ENCODE measurements at regions not wholly inside any gene's neighbourhood (a gene's known extent, or its start where the extent isn't known, plus 50 kb on each side); places are given as distances from the start of the nearest gene placed in this dataset.

GRCh38 chr9:117796681-117797080, 92.5 kb downstream of the TLR4 start:
- ATAC-seq (ENCODE audit: low read depth in 2 of 2) = no peak
- H3K9me3 Mint-ChIP-seq = peaks cover 0 to 9% (median 3%) of the 10 kb centered on the region in 7 donors

GRCh38 chr9:117800389-117800788, 96.2 kb downstream of the TLR4 start:
- H3K9me3 Mint-ChIP-seq = peaks cover 0 to 8% (median 2%) of the 10 kb centered on the region in 7 donors
- no peaks in the 10 kb centered on the region for H3K4me1 ChIP-seq (ENCODE audit: control insufficient read depth, insufficient read depth, low read length, poor library complexity, severe bottlenecking)
- no peak overlapping the region for H3K27ac ChIP-seq (ENCODE audit: insufficient read depth, low read length, poor library complexity, severe bottlenecking)
- no peak for DNase-seq
- H3K4me3 ChIP-seq (ENCODE audit: low read depth, low read length) = no peak overlapping the region
- H3K4me3 Mint-ChIP-seq = no peak overlapping the region
- no peak for ATAC-seq (ENCODE audit: low read depth in 2 of 2)
- no peaks in the 10 kb centered on the region for H3K27me3 ChIP-seq (ENCODE audit: control insufficient read depth, insufficient read depth, low read length)
- no peak overlapping the region for H3K27ac Mint-ChIP-seq
- no peaks in the 10 kb centered on the region for H3K36me3 Mint-ChIP-seq
- no peaks in the 10 kb centered on the region for H3K9me3 ChIP-seq (ENCODE audit: control insufficient read depth in 2 of 2, low read length in 2 of 2)
- no peaks in the 10 kb centered on the region for H3K4me1 Mint-ChIP-seq
- no peaks in the 10 kb centered on the region for H3K27me3 Mint-ChIP-seq
- H3K36me3 ChIP-seq (ENCODE audit: control insufficient read depth, insufficient read depth, low read length) = no peaks in the 10 kb centered on the region

More at GRCh38 chr9:117796681-117797080, 92.5 kb downstream of the TLR4 start:
- H3K27ac Mint-ChIP-seq = no peak overlapping the region
- Histone ChIP-seq H3K36me3 (ENCODE audit: control insufficient read depth, insufficient read depth, low read length) (no peaks in the 10 kb centered on the region), H3K27me3 (ENCODE audit: control insufficient read depth, insufficient read depth, low read length) (no peaks in the 10 kb centered on the region), H3K27ac (ENCODE audit: insufficient read depth, low read length, poor library complexity, severe bottlenecking) (no peak overlapping the region), H3K9me3 (ENCODE audit: control insufficient read depth in 2 of 2, low read length in 2 of 2) (no peaks in the 10 kb centered on the region), H3K4me1 (ENCODE audit: control insufficient read depth, insufficient read depth, low read length, poor library complexity, severe bottlenecking) (no peaks in the 10 kb centered on the region), H3K4me3 (ENCODE audit: low read depth, low read length) (no peak overlapping the region)
- H3K27me3 Mint-ChIP-seq = no peaks in the 10 kb centered on the region
- no peaks in the 10 kb centered on the region for H3K4me1 Mint-ChIP-seq
- H3K36me3 Mint-ChIP-seq = no peaks in the 10 kb centered on the region
- no peak for DNase-seq
- no peak overlapping the region for H3K4me3 Mint-ChIP-seq

- H3K27me3 Mint-ChIP-seq = peaks cover 10% of the 10 kb centered on the region
- peaks cover 0 to 5% (median 3%) of the 10 kb centered on the region in 7 donors for H3K9me3 Mint-ChIP-seq
Observed at GRCh38 chr9:117809751-117810150, 105.5 kb downstream of the TLR4 start.

GRCh38 chr9:117815315-117815714, 111.1 kb downstream of the TLR4 start:
- Histone ChIP-seq H3K36me3 (ENCODE audit: control insufficient read depth, insufficient read depth, low read length) (no peaks in the 10 kb centered on the region), H3K27me3 (ENCODE audit: control insufficient read depth, insufficient read depth, low read length) (no peaks in the 10 kb centered on the region), H3K27ac (ENCODE audit: insufficient read depth, low read length, poor library complexity, severe bottlenecking) (no peak overlapping the region), H3K9me3 (ENCODE audit: control insufficient read depth in 2 of 2, low read length in 2 of 2) (no peaks in the 10 kb centered on the region), H3K4me3 (ENCODE audit: low read depth, low read length) (no peak overlapping the region), H3K4me1 (ENCODE audit: control insufficient read depth, insufficient read depth, low read length, poor library complexity, severe bottlenecking) (no peaks in the 10 kb centered on the region)
- DNase-seq = no peak
- Mint-ChIP-seq H3K27me3 (no peaks in the 10 kb centered on the region), H3K27ac (no peak overlapping the region), H3K4me3 (no peak overlapping the region), H3K4me1 (no peaks in the 10 kb centered on the region), H3K36me3 (no peaks in the 10 kb centered on the region), H3K9me3 (peaks cover 0 to 7% (median 2%) of the 10 kb centered on the region in 7 donors)
- no peak for ATAC-seq (ENCODE audit: low read depth in 2 of 2)

More at GRCh38 chr9:117809751-117810150, 105.5 kb downstream of the TLR4 start:
- H3K4me1 Mint-ChIP-seq = no peaks in the 10 kb centered on the region
- DNase-seq (no peak), ATAC-seq (ENCODE audit: low read depth in 2 of 2) (no peak)
- Histone ChIP-seq H3K4me1 (ENCODE audit: control insufficient read depth, insufficient read depth, low read length, poor library complexity, severe bottlenecking) (no peaks in the 10 kb centered on the region), H3K9me3 (ENCODE audit: control insufficient read depth in 2 of 2, low read length in 2 of 2) (peaks cover 0 to 2% of the 10 kb centered on the region in 2 experiments), H3K36me3 (ENCODE audit: control insufficient read depth, insufficient read depth, low read length) (no peaks in the 10 kb centered on the region), H3K4me3 (ENCODE audit: low read depth, low read length) (no peak overlapping the region), H3K27me3 (ENCODE audit: control insufficient read depth, insufficient read depth, low read length) (no peaks in the 10 kb centered on the region), H3K27ac (ENCODE audit: insufficient read depth, low read length, poor library complexity, severe bottlenecking) (no peak overlapping the region)
- H3K36me3 Mint-ChIP-seq = no peaks in the 10 kb centered on the region
- no peak overlapping the region for H3K4me3 Mint-ChIP-seq
- H3K27ac Mint-ChIP-seq = no peak overlapping the region

- no peaks in the 10 kb centered on the region for H3K4me1 ChIP-seq (ENCODE audit: control insufficient read depth, insufficient read depth, low read length, poor library complexity, severe bottlenecking)
- no peak overlapping the region for H3K4me3 ChIP-seq (ENCODE audit: low read depth, low read length)
- H3K27me3 ChIP-seq (ENCODE audit: control insufficient read depth, insufficient read depth, low read length) = no peaks in the 10 kb centered on the region
- H3K27ac Mint-ChIP-seq = no peak overlapping the region
- DNase-seq (no peak), ATAC-seq (ENCODE audit: low read depth in 2 of 2) (no peak)
- H3K36me3 Mint-ChIP-seq = no peaks in the 10 kb centered on the region
- H3K9me3 ChIP-seq (ENCODE audit: control insufficient read depth in 2 of 2, low read length in 2 of 2) = no peaks in the 10 kb centered on the region
- H3K4me3 Mint-ChIP-seq = no peak overlapping the region
- no peaks in the 10 kb centered on the region for H3K27me3 Mint-ChIP-seq
- H3K9me3 Mint-ChIP-seq = peaks cover 0 to 5% (median 2%) of the 10 kb centered on the region in 7 donors
- H3K4me1 Mint-ChIP-seq = no peaks in the 10 kb centered on the region
- H3K36me3 ChIP-seq (ENCODE audit: control insufficient read depth, insufficient read depth, low read length) = no peaks in the 10 kb centered on the region
- no peak overlapping the region for H3K27ac ChIP-seq (ENCODE audit: insufficient read depth, low read length, poor library complexity, severe bottlenecking)
Observed at GRCh38 chr9:117815948-117816347, 111.7 kb downstream of the TLR4 start.

GRCh38 chr9:117821954-117822353, 117.8 kb downstream of the TLR4 start:
- Mint-ChIP-seq H3K9me3 (peaks cover 0 to 8% (median 2%) of the 10 kb centered on the region in 7 donors), H3K27ac (no peak overlapping the region), H3K36me3 (no peaks in the 10 kb centered on the region), H3K4me3 (no peak overlapping the region), H3K27me3 (no peaks in the 10 kb centered on the region), H3K4me1 (peaks cover 0 to 10% (median 3%) of the 10 kb centered on the region in 4 donors)
- Histone ChIP-seq H3K4me3 (ENCODE audit: low read depth, low read length) (no peak overlapping the region), H3K9me3 (ENCODE audit: control insufficient read depth in 2 of 2, low read length in 2 of 2) (no peaks in the 10 kb centered on the region), H3K36me3 (ENCODE audit: control insufficient read depth, insufficient read depth, low read length) (no peaks in the 10 kb centered on the region), H3K27me3 (ENCODE audit: control insufficient read depth, insufficient read depth, low read length) (peaks cover 4% of the 10 kb centered on the region), H3K27ac (ENCODE audit: insufficient read depth, low read length, poor library complexity, severe bottlenecking) (no peak overlapping the region), H3K4me1 (ENCODE audit: control insufficient read depth, insufficient read depth, low read length, poor library complexity, severe bottlenecking) (peaks cover 3% of the 10 kb centered on the region)
- ATAC-seq (ENCODE audit: low read depth in 2 of 2) = no peak
- no peak for DNase-seq

- H3K4me3 Mint-ChIP-seq = no peak overlapping the region
Observed at GRCh38 chr9:117823576-117823975, 119.4 kb downstream of the TLR4 start.

GRCh38 chr9:117825609-117826347, 121.6 kb downstream of the TLR4 start:
- Mint-ChIP-seq H3K27me3 (no peaks in the 10 kb centered on the region), H3K9me3 (peaks cover 0 to 11% (median 2%) of the 10 kb centered on the region in 7 donors), H3K36me3 (no peaks in the 10 kb centered on the region), H3K27ac (peak overlapping the region in 1 of 3 donors; percentile 10), H3K4me1 (peaks cover 0 to 10% (median 4%) of the 10 kb centered on the region in 4 donors), H3K4me3 (peak overlapping the region in 2 of 4 donors; percentile 0 to 38)
- peak; percentile 1 to 83 (median 60) for DNase-seq
- no peak overlapping the region for H3K27ac ChIP-seq (ENCODE audit: insufficient read depth, low read length, poor library complexity, severe bottlenecking)
- no peaks in the 10 kb centered on the region for H3K36me3 ChIP-seq (ENCODE audit: control insufficient read depth, insufficient read depth, low read length)
- H3K4me3 ChIP-seq (ENCODE audit: low read depth, low read length) = no peak overlapping the region
- H3K9me3 ChIP-seq (ENCODE audit: control insufficient read depth in 2 of 2, low read length in 2 of 2) = no peaks in the 10 kb centered on the region
- peaks cover 4% of the 10 kb centered on the region for H3K27me3 ChIP-seq (ENCODE audit: control insufficient read depth, insufficient read depth, low read length)
- H3K4me1 ChIP-seq (ENCODE audit: control insufficient read depth, insufficient read depth, low read length, poor library complexity, severe bottlenecking) = peaks cover 3% of the 10 kb centered on the region
- peak; percentile 66 to 81 for ATAC-seq (ENCODE audit: low read depth in 2 of 2)

More at GRCh38 chr9:117823576-117823975, 119.4 kb downstream of the TLR4 start:
- Mint-ChIP-seq H3K36me3 (no peaks in the 10 kb centered on the region), H3K9me3 (peaks cover 0 to 11% (median 1%) of the 10 kb centered on the region in 7 donors), H3K4me1 (peaks cover 0 to 10% (median 4%) of the 10 kb centered on the region in 4 donors), H3K27me3 (no peaks in the 10 kb centered on the region), H3K27ac (no peak overlapping the region)
- ATAC-seq (ENCODE audit: low read depth in 2 of 2) (no peak), DNase-seq (no peak)
- Histone ChIP-seq H3K27me3 (ENCODE audit: control insufficient read depth, insufficient read depth, low read length) (peaks cover 4% of the 10 kb centered on the region), H3K4me3 (ENCODE audit: low read depth, low read length) (no peak overlapping the region), H3K4me1 (ENCODE audit: control insufficient read depth, insufficient read depth, low read length, poor library complexity, severe bottlenecking) (peaks cover 3% of the 10 kb centered on the region), H3K27ac (ENCODE audit: insufficient read depth, low read length, poor library complexity, severe bottlenecking) (no peak overlapping the region), H3K36me3 (ENCODE audit: control insufficient read depth, insufficient read depth, low read length) (no peaks in the 10 kb centered on the region), H3K9me3 (ENCODE audit: control insufficient read depth in 2 of 2, low read length in 2 of 2) (no peaks in the 10 kb centered on the region)
